Common myeloid progenitor, CD34-positive (primary cell): ENCODE measurements at regions not wholly inside any gene's neighbourhood (a gene's known extent, or its start where the extent isn't known, plus 50 kb on each side); places are given as distances from the start of the nearest gene placed in this dataset.

ENCODE experiments used
- CTCF ChIA-PET: fragments of 350-600 bp; sonication (Branson Sonifier 250); formaldehyde crosslinking; loops from one replicate; lab custom pipeline; 2021; ENCODE audit warnings: antibody characterized with exemption; lab: Charles Lee
- POLR2A ChIA-PET: fragments of 350-600 bp; sonication (Branson Sonifier 250); formaldehyde crosslinking; loops from one replicate; lab custom pipeline; 2021; ENCODE audit warnings: antibody characterized with exemption; lab: Charles Lee
- DNase-seq, 3 donors: peaks; one replicate each; pipeline versions ENCODE4 v3.0.0 to v3.0.0-alpha.2; 2013
- H3K27ac ChIP-seq, 2 experiments: 1 replicate in 1 of 2; 2 replicates in 1 of 2; pipeline ENCODE4 v1.7.0; 2013; ENCODE audit warnings: inconsistent platforms in 2 of 2, low read length in 2 of 2, mild to moderate bottlenecking in 2 of 2, low read depth in 1 of 2, moderate library complexity in 1 of 2; ENCODE audit not compliant: severe bottlenecking in 2 of 2, insufficient read depth in 1 of 2, poor library complexity in 1 of 2
- H3K27me3 ChIP-seq, 5 experiments: replicated peaks in 2 of 5; 1 replicate in 3 of 5; 2 replicates in 2 of 5; pipeline versions ENCODE4 v1.6.1 to v1.7.0; 2013; ENCODE audit warnings: low read length in 4 of 5, mild to moderate bottlenecking in 2 of 5, moderate library complexity in 2 of 5, inconsistent platforms in 1 of 5; ENCODE audit not compliant: insufficient read depth in 5 of 5, control insufficient read depth in 4 of 5
- H3K36me3 ChIP-seq, 4 experiments: 1 replicate in 2 of 4; 2 replicates in 2 of 4; pipeline versions ENCODE4 v1.6.1 to v1.7.0; 2013; ENCODE audit warnings: low read length in 3 of 4, control low read depth in 1 of 4, mild to moderate bottlenecking in 1 of 4; ENCODE audit not compliant: control insufficient read depth in 4 of 4, insufficient read depth in 4 of 4
- H3K4me1 ChIP-seq, 4 experiments: 1 replicate in 3 of 4; 2 replicates in 1 of 4; pipeline versions ENCODE4 v1.6.1 to v1.7.1; 2013; ENCODE audit warnings: low read length in 3 of 4, mild to moderate bottlenecking in 3 of 4, control low read depth in 1 of 4, inconsistent platforms in 1 of 4, moderate library complexity in 1 of 4; ENCODE audit not compliant: control insufficient read depth in 4 of 4, insufficient read depth in 4 of 4; ENCODE audit errors: control extremely low read depth in 1 of 4
- H3K4me3 ChIP-seq, 7 experiments: 1 replicate in 4 of 7; 2 replicates in 3 of 7; pipeline versions ENCODE4 v1.5.1 to v1.7.0; 2013; ENCODE audit warnings: mild to moderate bottlenecking in 7 of 7, low read length in 6 of 7, moderate library complexity in 6 of 7, inconsistent platforms in 2 of 7, low read depth in 2 of 7, control low read depth in 1 of 7; ENCODE audit not compliant: insufficient read depth in 4 of 7, control insufficient read depth in 1 of 7; ENCODE audit errors: extremely low read depth in 1 of 7
- H3K9me3 ChIP-seq, 5 experiments: 1 replicate in 4 of 5; 2 replicates in 1 of 5; pipeline versions ENCODE4 v1.6.1 to v1.7.1; 2013; ENCODE audit warnings: low read length in 4 of 5, mild to moderate bottlenecking in 2 of 5, inconsistent platforms in 1 of 5, low read depth in 1 of 5, moderate library complexity in 1 of 5; ENCODE audit not compliant: control insufficient read depth in 4 of 5, insufficient read depth in 2 of 5; ENCODE audit errors: control extremely low read depth in 1 of 5
- WGBS: methylation state at CpG from one replicate; pipeline ENCODE4 v1.1.5; 2013; ENCODE audit not compliant: insufficient coverage; 5-methylcytosine and 5-hydroxymethylcytosine counted together

- POLR2A ChIA-PET = no interaction called here
- Histone ChIP-seq H3K4me3 (no peak overlapping the region), H3K4me1 (no peaks in the 10 kb centered on the region), H3K36me3 (no peaks in the 10 kb centered on the region), H3K27ac (no peak overlapping the region), H3K9me3 (no peaks in the 10 kb centered on the region), H3K27me3 (no peaks in the 10 kb centered on the region)
- WGBS = no CpG with 5 or more reads among the region's 2 CpGs
- no peak for DNase-seq
- CTCF ChIA-PET = no interaction called here
These were observed 221.7 kb upstream of the CDH11 start for GRCh38 chr16:65343556-65343955.

GRCh38 chr16:65342231-65342866 lies 220.5 kb upstream of the CDH11 start:
- WGBS = 94% methylated on average over 7 of the region's 8 CpGs
- H3K36me3 ChIP-seq = no peaks in the 10 kb centered on the region
- no peak overlapping the region for H3K27ac ChIP-seq
- DNase-seq = no peak
- no peaks in the 10 kb centered on the region for H3K27me3 ChIP-seq
- no peak overlapping the region for H3K4me3 ChIP-seq
- POLR2A ChIA-PET = no interaction called here
- CTCF ChIA-PET = no interaction called here
- H3K9me3 ChIP-seq = no peaks in the 10 kb centered on the region
- H3K4me1 ChIP-seq = no peaks in the 10 kb centered on the region

GRCh38 chr16:65339062-65339461 lies 217.2 kb upstream of the CDH11 start:
- POLR2A ChIA-PET = no interaction called here
- no peaks in the 10 kb centered on the region for H3K27me3 ChIP-seq
- no peak for DNase-seq
- H3K4me1 ChIP-seq = no peaks in the 10 kb centered on the region
- no peaks in the 10 kb centered on the region for H3K9me3 ChIP-seq
- no peak overlapping the region for H3K4me3 ChIP-seq
- 67% methylated on average over 1 of the region's 2 CpGs for WGBS
- CTCF ChIA-PET = no interaction called here
- no peak overlapping the region for H3K27ac ChIP-seq
- no peaks in the 10 kb centered on the region for H3K36me3 ChIP-seq

GRCh38 chr16:65336160-65336559 lies 214.3 kb upstream of the CDH11 start:
- no peaks in the 10 kb centered on the region for H3K4me1 ChIP-seq
- POLR2A ChIA-PET = no interaction called here
- H3K27ac ChIP-seq = no peak overlapping the region
- H3K9me3 ChIP-seq = no peaks in the 10 kb centered on the region
- no peak overlapping the region for H3K4me3 ChIP-seq
- H3K36me3 ChIP-seq = no peaks in the 10 kb centered on the region
- WGBS = no CpG with 5 or more reads among the region's 2 CpGs
- CTCF ChIA-PET = no interaction called here
- no peaks in the 10 kb centered on the region for H3K27me3 ChIP-seq
- no peak for DNase-seq

GRCh38 chr16:65334081-65334480 lies 212.2 kb upstream of the CDH11 start:
- DNase-seq = no peak
- H3K4me3 ChIP-seq = no peak overlapping the region
- ChIA-PET CTCF (no interaction called here), POLR2A (no interaction called here)
- no peaks in the 10 kb centered on the region for H3K36me3 ChIP-seq
- no peaks in the 10 kb centered on the region for H3K9me3 ChIP-seq
- H3K27ac ChIP-seq = no peak overlapping the region
- WGBS = no CpG with 5 or more reads among the region's 2 CpGs
- no peaks in the 10 kb centered on the region for H3K27me3 ChIP-seq
- no peaks in the 10 kb centered on the region for H3K4me1 ChIP-seq

GRCh38 chr16:65333283-65333682 lies 211.4 kb upstream of the CDH11 start:
- no peak for DNase-seq
- ChIA-PET POLR2A (no interaction called here), CTCF (no interaction called here)
- Histone ChIP-seq H3K4me1 (no peaks in the 10 kb centered on the region), H3K27ac (no peak overlapping the region), H3K9me3 (no peaks in the 10 kb centered on the region), H3K27me3 (no peaks in the 10 kb centered on the region), H3K36me3 (no peaks in the 10 kb centered on the region), H3K4me3 (no peak overlapping the region)
- 100% methylated on average over 2 of the region's 2 CpGs for WGBS

- Histone ChIP-seq H3K4me3 (no peak overlapping the region), H3K4me1 (no peaks in the 10 kb centered on the region), H3K27ac (no peak overlapping the region), H3K36me3 (no peaks in the 10 kb centered on the region), H3K27me3 (no peaks in the 10 kb centered on the region), H3K9me3 (no peaks in the 10 kb centered on the region)
- WGBS = 79% methylated on average over 2 of the region's 2 CpGs
- no peak for DNase-seq
- POLR2A ChIA-PET = no interaction called here
- CTCF ChIA-PET = no interaction called here
These were observed 205.5 kb upstream of the CDH11 start for GRCh38 chr16:65327346-65327745.
